GM12875 (cell line): ENCODE measurements at regions not wholly inside any gene's neighbourhood (a gene's known extent, or its start where the extent isn't known, plus 50 kb on each side); places are given as distances from the start of the nearest gene placed in this dataset.

Experiments
- H3K4me3 ChIP-seq: one replicate; pipeline ENCODE4 v1.5.1; 2011; ENCODE audit warnings: low read depth, low read length, control low read depth
- TF ChIP-seq, protein P1 (sequence below): IDR thresholded peaks from 2 replicates; pipeline ENCODE4 v1.5.1; 2011; ENCODE audit warnings: low read depth, mild to moderate bottlenecking, control low read depth, inconsistent platforms, low read length, moderate library complexity, borderline replicate concordance; ENCODE audit not compliant: insufficient read depth

DNA sequence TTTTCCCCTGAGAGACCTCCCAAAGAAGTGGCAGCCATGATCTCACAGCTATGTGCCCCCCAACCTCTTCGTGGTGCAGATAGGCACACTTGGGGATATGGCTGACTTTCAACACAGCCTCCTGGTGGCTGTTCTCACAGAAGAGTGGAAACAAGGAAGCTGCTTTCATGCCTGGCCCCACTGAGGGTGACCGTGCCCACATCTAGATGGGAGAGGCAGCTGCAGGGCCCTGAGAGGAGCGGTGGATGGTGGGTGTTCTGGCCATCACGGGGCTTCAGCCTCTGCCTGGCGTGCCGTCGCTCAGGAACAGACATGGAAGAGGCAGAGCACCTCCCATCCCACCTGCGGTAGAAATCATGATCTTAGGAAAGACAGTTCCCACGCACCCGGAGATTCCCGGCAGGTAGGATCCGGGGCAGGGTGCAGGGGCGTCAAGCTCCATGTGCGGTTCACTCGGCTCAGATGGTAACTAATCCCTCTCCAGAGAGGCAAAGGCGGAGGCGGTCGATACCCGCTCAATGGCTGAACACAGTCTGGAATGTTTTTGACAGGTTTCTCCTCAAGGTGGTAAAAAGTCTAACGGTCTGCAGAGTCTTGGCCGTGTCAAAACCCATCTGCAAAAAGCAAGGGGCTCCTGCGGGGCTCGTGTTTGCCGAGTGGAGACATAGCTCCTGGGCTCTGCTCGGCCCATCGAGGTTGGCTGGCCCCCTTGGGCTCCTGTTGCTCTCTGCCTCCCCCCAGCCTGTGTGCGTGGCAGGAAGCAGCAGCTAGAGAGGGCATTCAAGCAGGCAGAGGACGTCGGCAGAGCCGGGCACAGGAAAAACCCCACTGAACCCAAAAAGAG lies 225.2 kb upstream of the RTL1 start:
- no peak overlapping the region for H3K4me3 ChIP-seq
- TF ChIP-seq, protein P1, sequence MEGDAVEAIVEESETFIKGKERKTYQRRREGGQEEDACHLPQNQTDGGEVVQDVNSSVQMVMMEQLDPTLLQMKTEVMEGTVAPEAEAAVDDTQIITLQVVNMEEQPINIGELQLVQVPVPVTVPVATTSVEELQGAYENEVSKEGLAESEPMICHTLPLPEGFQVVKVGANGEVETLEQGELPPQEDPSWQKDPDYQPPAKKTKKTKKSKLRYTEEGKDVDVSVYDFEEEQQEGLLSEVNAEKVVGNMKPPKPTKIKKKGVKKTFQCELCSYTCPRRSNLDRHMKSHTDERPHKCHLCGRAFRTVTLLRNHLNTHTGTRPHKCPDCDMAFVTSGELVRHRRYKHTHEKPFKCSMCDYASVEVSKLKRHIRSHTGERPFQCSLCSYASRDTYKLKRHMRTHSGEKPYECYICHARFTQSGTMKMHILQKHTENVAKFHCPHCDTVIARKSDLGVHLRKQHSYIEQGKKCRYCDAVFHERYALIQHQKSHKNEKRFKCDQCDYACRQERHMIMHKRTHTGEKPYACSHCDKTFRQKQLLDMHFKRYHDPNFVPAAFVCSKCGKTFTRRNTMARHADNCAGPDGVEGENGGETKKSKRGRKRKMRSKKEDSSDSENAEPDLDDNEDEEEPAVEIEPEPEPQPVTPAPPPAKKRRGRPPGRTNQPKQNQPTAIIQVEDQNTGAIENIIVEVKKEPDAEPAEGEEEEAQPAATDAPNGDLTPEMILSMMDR: no peak

DNA sequence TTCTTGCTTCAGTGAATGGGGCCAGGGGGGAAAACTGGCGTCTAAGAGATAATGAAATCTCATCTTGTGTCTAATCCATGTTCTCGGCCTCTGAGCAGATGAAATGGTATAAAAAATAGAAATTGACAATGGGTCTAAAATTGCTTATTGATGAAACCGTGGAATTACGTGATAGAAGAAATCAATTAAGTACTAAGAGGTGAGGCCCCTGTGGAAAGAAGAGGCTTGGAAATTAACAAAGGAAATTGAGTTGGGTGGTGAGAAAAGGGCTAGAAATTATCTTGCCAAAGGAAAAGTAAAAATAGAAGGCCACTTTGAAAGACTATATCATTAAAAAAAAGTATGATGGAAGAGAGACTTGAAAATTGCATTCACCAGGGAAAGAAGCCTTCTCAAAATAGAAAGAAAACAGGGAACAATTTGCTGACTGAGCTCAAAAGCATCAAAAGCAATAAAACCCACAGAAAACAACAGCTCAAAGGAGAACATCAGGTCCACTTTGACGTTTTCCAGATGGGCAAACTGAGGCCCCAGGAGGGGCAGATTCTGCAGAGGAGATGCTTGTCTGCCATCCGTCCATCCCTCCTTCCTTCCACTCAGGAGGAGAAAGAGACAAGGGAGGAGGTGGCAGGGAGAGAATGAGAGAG lies 226.1 kb upstream of the RTL1 start:
- TF ChIP-seq, protein P1: no peak
- no peak overlapping the region for H3K4me3 ChIP-seq

DNA sequence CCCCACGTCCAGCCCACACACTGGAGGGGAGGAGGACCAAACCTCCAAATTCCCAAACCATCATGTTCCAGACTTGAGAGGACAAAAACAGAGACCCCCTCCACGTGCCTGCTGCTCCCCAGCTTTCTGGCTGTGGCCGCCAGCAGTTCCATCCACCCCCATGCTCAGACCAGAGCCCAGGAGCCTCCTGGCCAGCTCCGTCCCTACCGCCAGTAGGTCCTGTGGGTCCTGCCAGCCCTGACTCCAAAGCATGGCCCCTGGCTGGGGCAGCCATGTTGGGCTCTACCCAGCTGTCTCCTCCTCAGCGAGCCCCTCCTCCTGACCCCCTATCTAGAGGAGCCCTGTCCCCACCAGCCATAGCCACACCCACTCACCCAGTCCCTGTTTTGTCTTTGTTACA lies 227.3 kb upstream of the RTL1 start:
- no peak overlapping the region for H3K4me3 ChIP-seq
- TF ChIP-seq, protein P1: no peak

DNA sequence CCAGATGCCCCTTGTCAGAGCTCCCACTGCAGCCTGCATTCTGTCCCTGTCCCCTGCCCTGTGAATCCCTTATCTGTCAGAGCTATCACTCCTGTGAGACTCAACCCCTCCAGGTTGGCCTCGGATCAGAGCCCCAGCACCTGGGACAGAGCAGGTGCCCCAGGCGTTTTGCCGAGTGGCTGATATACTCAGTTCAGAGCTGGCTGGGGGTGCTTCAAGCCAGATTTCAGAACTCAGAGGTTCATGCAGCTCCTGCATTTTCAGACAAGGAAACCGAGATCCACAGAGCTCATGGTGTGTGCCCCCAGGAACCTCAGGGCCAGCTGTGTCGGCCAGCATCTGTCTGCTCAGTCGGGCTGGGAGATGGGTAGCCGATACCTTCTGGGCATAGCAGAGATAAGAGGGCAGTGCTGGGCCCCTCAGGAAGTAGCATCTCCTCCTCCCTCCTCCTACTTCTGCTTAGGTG lies 228.0 kb upstream of the RTL1 start:
- TF ChIP-seq, protein P1: no peak
- no peak overlapping the region for H3K4me3 ChIP-seq

DNA sequence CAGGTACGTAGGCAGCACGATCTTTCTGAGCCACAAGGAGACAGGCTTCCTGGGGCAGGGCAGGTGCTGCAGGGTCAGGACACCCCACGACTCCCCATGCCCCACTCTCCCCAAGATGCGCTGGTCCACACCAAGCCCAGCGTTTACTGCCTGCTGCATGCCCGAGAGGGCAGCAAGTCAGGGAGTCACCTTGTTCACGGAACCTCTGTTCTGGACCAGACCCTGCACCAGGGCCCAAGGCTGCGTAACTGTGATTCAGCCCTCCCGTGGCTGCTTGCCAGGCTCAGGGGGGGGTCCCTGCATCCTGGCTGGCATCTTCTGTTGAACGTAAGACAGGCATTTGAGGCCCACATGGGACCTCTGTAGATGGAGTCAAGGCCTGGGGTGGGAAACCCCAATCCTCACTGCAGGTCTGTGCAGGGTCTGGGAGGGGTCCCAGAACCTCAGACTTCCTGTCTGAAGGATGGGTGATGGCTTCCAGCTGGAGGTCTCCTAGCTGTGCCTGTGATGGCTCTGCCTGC lies 228.6 kb upstream of the RTL1 start:
- TF ChIP-seq, protein P1: no peak
- H3K4me3 ChIP-seq: no peak overlapping the region

DNA sequence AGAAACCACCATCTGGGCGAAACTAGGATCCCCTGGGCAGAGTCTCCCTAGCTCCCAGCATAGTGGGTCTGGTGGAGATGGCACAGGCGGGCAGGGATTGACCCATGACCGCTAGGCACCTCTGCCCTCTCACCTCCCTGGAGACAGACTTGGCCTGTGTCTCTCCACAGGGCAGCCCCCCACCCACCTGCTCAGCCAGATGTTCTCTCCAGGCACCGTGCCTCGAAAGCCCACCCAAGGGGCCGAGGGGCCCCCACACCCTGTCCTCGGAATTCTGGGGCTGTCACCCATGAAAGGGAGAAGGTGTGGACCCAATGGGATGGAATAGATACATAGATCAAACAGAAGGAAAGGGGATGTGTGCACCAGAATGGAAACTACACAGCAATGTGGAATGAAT lies 229.1 kb upstream of the RTL1 start:
- TF ChIP-seq, protein P1: no peak
- H3K4me3 ChIP-seq: no peak overlapping the region
